ENCODE measurements at regions not wholly inside any gene's neighbourhood (a gene's known extent, or its start where the extent isn't known, plus 50 kb on each side); places are given as distances from the start of the nearest gene placed in this dataset.

- no peaks in the 10 kb centered on the region for H3K27me3 Mint-ChIP-seq
- no peaks in the 10 kb centered on the region for H3K36me3 Mint-ChIP-seq
- no peak for DNase-seq (ENCODE audit: extremely low spot score, unreplicated experiment)
- no peak for TF ChIP-seq CTCF (conservative IDR thresholded peaks at IDR 0.05)
- peak overlapping the region; percentile 4 for H3K27ac Mint-ChIP-seq
- H3K4me1 Mint-ChIP-seq (ENCODE audit: unreplicated experiment), result peaks cover 8% of the 10 kb centered on the region
- H3K9me3 Mint-ChIP-seq, result peaks cover 3% of the 10 kb centered on the region
- H3K4me3 Mint-ChIP-seq, result peak overlapping the region; percentile 37
Observed at GRCh38 chr6:169097381-169097959, 156.2 kb downstream of the THBS2 start.

DNA sequence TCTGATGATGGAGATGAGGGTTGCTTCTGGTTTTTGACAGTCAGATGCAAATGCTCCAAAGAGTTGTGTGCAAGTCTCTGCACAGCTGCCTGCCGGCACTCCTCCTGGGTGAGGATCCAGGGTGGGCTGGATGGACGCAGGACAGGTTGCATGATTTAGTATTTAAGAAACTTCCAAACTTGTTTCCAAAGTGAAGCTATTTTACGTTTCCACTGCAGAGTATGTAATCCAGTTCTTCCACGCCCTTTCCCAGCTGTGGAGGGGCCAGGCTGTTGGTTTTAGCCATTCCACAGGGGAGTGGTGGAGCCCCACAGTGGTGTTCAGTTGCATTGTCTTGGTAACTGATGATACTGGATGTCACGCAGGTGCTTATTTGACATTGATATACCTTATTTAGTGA, 157.3 kb downstream of the THBS2 start:
- Mint-ChIP-seq H3K4me1 (ENCODE audit: unreplicated experiment) (peaks cover 8% of the 10 kb centered on the region), H3K27me3 (no peaks in the 10 kb centered on the region), H3K4me3 (no peak overlapping the region), H3K36me3 (no peaks in the 10 kb centered on the region), H3K9me3 (no peaks in the 10 kb centered on the region), H3K27ac (no peak overlapping the region)
- no peak for DNase-seq (ENCODE audit: extremely low spot score, unreplicated experiment)
- TF ChIP-seq CTCF (conservative IDR thresholded peaks at IDR 0.05), result no peak

- DNase-seq (ENCODE audit: extremely low spot score, unreplicated experiment), result no peak
- Mint-ChIP-seq H3K4me3 (no peak overlapping the region), H3K36me3 (no peaks in the 10 kb centered on the region), H3K4me1 (ENCODE audit: unreplicated experiment) (peaks cover 8% of the 10 kb centered on the region), H3K9me3 (peaks cover 1% of the 10 kb centered on the region), H3K27ac (no peak overlapping the region), H3K27me3 (no peaks in the 10 kb centered on the region)
- TF ChIP-seq CTCF (conservative IDR thresholded peaks at IDR 0.05), result no peak
Observed at GRCh38 chr6:169095153-169095552, 158.5 kb downstream of the THBS2 start.

GRCh38 chr6:169094552-169094950, 159.1 kb downstream of the THBS2 start:
- Mint-ChIP-seq H3K27ac (no peak overlapping the region), H3K4me1 (ENCODE audit: unreplicated experiment) (peaks cover 8% of the 10 kb centered on the region), H3K27me3 (no peaks in the 10 kb centered on the region), H3K9me3 (peaks cover 7% of the 10 kb centered on the region), H3K4me3 (no peak overlapping the region), H3K36me3 (no peaks in the 10 kb centered on the region)
- no peak for DNase-seq (ENCODE audit: extremely low spot score, unreplicated experiment)
- no peak for TF ChIP-seq CTCF (conservative IDR thresholded peaks at IDR 0.05)

GRCh38 chr6:169093770-169094551, 159.7 kb downstream of the THBS2 start:
- H3K36me3 Mint-ChIP-seq, result no peaks in the 10 kb centered on the region
- no peaks in the 10 kb centered on the region for H3K27me3 Mint-ChIP-seq
- H3K4me3 Mint-ChIP-seq, result no peak overlapping the region
- DNase-seq (ENCODE audit: extremely low spot score, unreplicated experiment), result no peak
- peaks cover 8% of the 10 kb centered on the region for H3K4me1 Mint-ChIP-seq (ENCODE audit: unreplicated experiment)
- H3K27ac Mint-ChIP-seq, result no peak overlapping the region
- peaks cover 9% of the 10 kb centered on the region for H3K9me3 Mint-ChIP-seq
- no peak for TF ChIP-seq CTCF (conservative IDR thresholded peaks at IDR 0.05)

Measured in type B pancreatic cell (in vitro differentiated cells).